CD4-positive, alpha-beta T cell treated with Interleukin-12 subunit alpha and Interleukin-12 subunit beta, for 1 hour (primary cell): ENCODE measurements at regions not wholly inside any gene's neighbourhood (a gene's known extent, or its start where the extent isn't known, plus 50 kb on each side); places are given as distances from the start of the nearest gene placed in this dataset.

ENCODE experiments used
- DNase-seq: peaks from one replicate; pipeline ENCODE4 v3.0.0-alpha.2; 2020

- no peak for DNase-seq
Observed at GRCh38 chr22:48891688-48892577, 935.7 kb downstream of the BRD1 start.

GRCh38 chr22:48890693-48891554 lies 936.7 kb downstream of the BRD1 start:
- DNase-seq: no peak

GRCh38 chr22:48889887-48890692 lies 937.6 kb downstream of the BRD1 start:
- DNase-seq: no peak

GRCh38 chr22:48889209-48889830 lies 938.4 kb downstream of the BRD1 start:
- no peak for DNase-seq

- DNase-seq: no peak
Observed at GRCh38 chr22:48888466-48889208, 939.0 kb downstream of the BRD1 start.

GRCh38 chr22:48887394-48888332 lies 940.0 kb downstream of the BRD1 start:
- DNase-seq: no peak

GRCh38 chr22:48886604-48887393 lies 940.9 kb downstream of the BRD1 start:
- DNase-seq: no peak

GRCh38 chr22:48885919-48886305 lies 941.8 kb downstream of the BRD1 start:
- no peak for DNase-seq

- no peak for DNase-seq
Observed at GRCh38 chr22:48885271-48885918, 942.3 kb downstream of the BRD1 start.

- no peak for DNase-seq
Observed at GRCh38 chr22:48884786-48885185, 942.9 kb downstream of the BRD1 start.

GRCh38 chr22:48884324-48884723 lies 943.3 kb downstream of the BRD1 start:
- DNase-seq: no peak

GRCh38 chr22:48883211-48883960 lies 944.3 kb downstream of the BRD1 start:
- DNase-seq: no peak

- DNase-seq: no peak
Observed at GRCh38 chr22:48882636-48883200, 945.0 kb downstream of the BRD1 start.

GRCh38 chr22:48881326-48881980 lies 946.2 kb downstream of the BRD1 start:
- DNase-seq: no peak

GRCh38 chr22:48880749-48881148 lies 946.9 kb downstream of the BRD1 start:
- no peak for DNase-seq

- DNase-seq: no peak
Observed at GRCh38 chr22:48876951-48877350, 950.7 kb downstream of the BRD1 start.

- DNase-seq: no peak
Observed at GRCh38 chr22:48874956-48875355, 952.7 kb downstream of the BRD1 start.

- no peak for DNase-seq
Observed at GRCh38 chr22:48873191-48873520, 954.5 kb downstream of the BRD1 start.
